ENCODE measurements at regions not wholly inside any gene's neighbourhood (a gene's known extent, or its start where the extent isn't known, plus 50 kb on each side); places are given as distances from the start of the nearest gene placed in this dataset.

GRCh38 chr9:118290116-118290515, 585.9 kb downstream of the TLR4 start:
- POLR2A ChIA-PET: no interaction called here
- CTCF ChIA-PET: no interaction called here
- H3K27me3 ChIP-seq (ENCODE audit: control insufficient read depth, insufficient read depth, low read length): no peaks in the 10 kb centered on the region
- H3K4me3 ChIP-seq (ENCODE audit: low read depth, low read length): no peak overlapping the region
- DNase-seq (ENCODE audit: low read depth): no peak
- TF ChIP-seq CTCF (IDR thresholded peaks at IDR 0.05; ENCODE audit: insufficient read depth, low read depth, low read length): no peak
- H3K36me3 ChIP-seq (ENCODE audit: control insufficient read depth, insufficient read depth, low read length): no peaks in the 10 kb centered on the region

- TF ChIP-seq CTCF (IDR thresholded peaks at IDR 0.05; ENCODE audit: insufficient read depth, low read depth, low read length): no peak
- no peaks in the 10 kb centered on the region for H3K36me3 ChIP-seq (ENCODE audit: control insufficient read depth, insufficient read depth, low read length)
- H3K4me3 ChIP-seq (ENCODE audit: low read depth, low read length): no peak overlapping the region
- CTCF ChIA-PET: interaction anchor here (0.6 to 0.7 kb wide), 2 partner anchors 124 to 224 kb away, joined by 3 to 5 read pairs; no protein-coding TSS in a partner anchor
- DNase-seq (ENCODE audit: low read depth): no peak
- POLR2A ChIA-PET: no interaction called here
- H3K27me3 ChIP-seq (ENCODE audit: control insufficient read depth, insufficient read depth, low read length): no peaks in the 10 kb centered on the region
Observed at GRCh38 chr9:118295413-118295812, 591.2 kb downstream of the TLR4 start.

- DNase-seq (ENCODE audit: low read depth): no peak
- Histone ChIP-seq H3K36me3 (ENCODE audit: control insufficient read depth, insufficient read depth, low read length) (no peaks in the 10 kb centered on the region), H3K4me3 (ENCODE audit: low read depth, low read length) (no peak overlapping the region), H3K27me3 (ENCODE audit: control insufficient read depth, insufficient read depth, low read length) (no peaks in the 10 kb centered on the region)
- TF ChIP-seq CTCF (IDR thresholded peaks at IDR 0.05; ENCODE audit: insufficient read depth, low read depth, low read length): no peak
- CTCF ChIA-PET: no interaction called here
- POLR2A ChIA-PET: no interaction called here
Observed at GRCh38 chr9:118302721-118303120, 598.5 kb downstream of the TLR4 start.

GRCh38 chr9:118303216-118303615, 599.0 kb downstream of the TLR4 start:
- ChIA-PET CTCF (no interaction called here), POLR2A (no interaction called here)
- no peak for DNase-seq (ENCODE audit: low read depth)
- TF ChIP-seq CTCF (IDR thresholded peaks at IDR 0.05; ENCODE audit: insufficient read depth, low read depth, low read length): no peak
- H3K36me3 ChIP-seq (ENCODE audit: control insufficient read depth, insufficient read depth, low read length): no peaks in the 10 kb centered on the region
- H3K4me3 ChIP-seq (ENCODE audit: low read depth, low read length): no peak overlapping the region
- H3K27me3 ChIP-seq (ENCODE audit: control insufficient read depth, insufficient read depth, low read length): no peaks in the 10 kb centered on the region

GRCh38 chr9:118305331-118305730, 601.1 kb downstream of the TLR4 start:
- CTCF ChIA-PET: interaction anchor here (0.7 kb wide), 1 partner anchor 1785 kb away, joined by 3 read pairs; no protein-coding TSS in a partner anchor
- no peak overlapping the region for H3K4me3 ChIP-seq (ENCODE audit: low read depth, low read length)
- TF ChIP-seq CTCF (IDR thresholded peaks at IDR 0.05; ENCODE audit: insufficient read depth, low read depth, low read length): no peak
- POLR2A ChIA-PET: no interaction called here
- no peak for DNase-seq (ENCODE audit: low read depth)
- no peaks in the 10 kb centered on the region for H3K36me3 ChIP-seq (ENCODE audit: control insufficient read depth, insufficient read depth, low read length)
- H3K27me3 ChIP-seq (ENCODE audit: control insufficient read depth, insufficient read depth, low read length): no peaks in the 10 kb centered on the region

Data from BJ (cell line).